Stimulated activated CD4-positive, alpha-beta T cell treated with anti-CD3 and anti-CD28 coated beads, Interleukin-1b, Interleukin-23, amount 100 ng/mL, for 24 hours (primary cell): ENCODE measurements at regions not wholly inside any gene's neighbourhood (a gene's known extent, or its start where the extent isn't known, plus 50 kb on each side); places are given as distances from the start of the nearest gene placed in this dataset.

Experiments
- DNase-seq, 4 experiments: peaks; one replicate each; pipeline ENCODE4 v3.0.0-alpha.2; 2020; ENCODE audit warnings: low read depth in 4 of 4, low spot score in 1 of 4

GRCh38 chr4:180727478-180727877, 1515.7 kb upstream of the TENM3 start:
- DNase-seq, result no peak

- DNase-seq, result no peak
Measured at GRCh38 chr4:180734753-180735432, 1508.3 kb upstream of the TENM3 start.

GRCh38 chr4:180741703-180742102, 1501.5 kb upstream of the TENM3 start:
- DNase-seq, result no peak

DNA sequence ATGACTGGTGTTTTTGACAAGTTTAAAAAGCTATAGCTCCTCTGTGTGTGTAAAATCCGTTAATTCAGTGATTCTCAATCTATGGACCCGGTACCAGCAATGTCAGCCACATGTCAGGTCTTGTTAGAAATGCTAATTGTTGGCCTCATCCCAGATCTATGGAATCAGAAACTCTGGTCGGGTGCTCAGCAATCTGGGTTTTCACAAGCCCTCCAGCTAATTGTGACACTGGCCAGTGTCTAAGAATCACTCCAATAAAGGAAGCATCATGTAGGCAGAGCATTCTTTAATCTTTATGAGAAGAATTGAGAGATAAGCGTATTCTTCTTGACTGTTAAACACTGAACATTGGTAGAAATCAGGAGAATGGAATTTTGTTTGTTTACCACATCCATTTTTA, 1498.2 kb upstream of the TENM3 start:
- DNase-seq, result no peak

DNA sequence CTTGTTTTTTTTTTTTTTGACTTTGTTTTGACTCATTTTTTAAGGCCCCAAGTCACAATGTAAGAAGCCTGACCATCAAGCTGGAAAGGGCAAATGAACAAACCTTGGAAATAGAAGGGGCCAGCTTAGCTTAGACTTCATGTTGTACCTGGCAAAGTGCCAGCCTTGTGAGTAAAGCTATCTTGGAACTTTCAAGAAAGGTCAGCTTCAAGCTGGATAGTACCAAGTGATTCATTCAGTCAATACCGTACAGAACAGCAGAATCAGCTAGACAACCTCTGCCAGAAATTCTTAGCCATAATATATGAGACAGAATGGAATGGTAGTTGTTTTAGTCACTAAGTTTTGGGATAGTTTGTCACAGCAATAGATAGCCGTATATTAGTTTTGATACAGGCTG, 1492.2 kb upstream of the TENM3 start:
- DNase-seq, result no peak

DNA sequence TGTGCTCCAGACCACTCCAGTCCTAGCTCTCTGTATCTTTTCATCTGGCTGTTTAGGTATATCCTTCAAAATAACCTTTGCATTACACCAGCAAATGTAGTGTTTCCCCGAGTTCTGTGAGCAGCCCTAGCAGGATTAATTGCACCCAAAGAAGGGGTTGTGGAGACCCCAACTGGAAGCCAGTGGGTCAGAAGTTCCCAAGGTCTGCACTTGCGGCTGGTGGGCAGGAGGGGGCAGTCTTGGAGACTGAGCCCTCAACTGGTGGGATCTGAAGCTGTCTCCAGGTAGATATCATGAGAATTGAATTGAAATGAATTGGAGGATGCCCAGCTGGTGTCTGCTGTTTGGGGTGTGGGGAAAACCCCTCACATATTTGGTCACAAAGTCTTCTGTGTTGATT, 1485.3 kb upstream of the TENM3 start:
- no peak for DNase-seq

DNA sequence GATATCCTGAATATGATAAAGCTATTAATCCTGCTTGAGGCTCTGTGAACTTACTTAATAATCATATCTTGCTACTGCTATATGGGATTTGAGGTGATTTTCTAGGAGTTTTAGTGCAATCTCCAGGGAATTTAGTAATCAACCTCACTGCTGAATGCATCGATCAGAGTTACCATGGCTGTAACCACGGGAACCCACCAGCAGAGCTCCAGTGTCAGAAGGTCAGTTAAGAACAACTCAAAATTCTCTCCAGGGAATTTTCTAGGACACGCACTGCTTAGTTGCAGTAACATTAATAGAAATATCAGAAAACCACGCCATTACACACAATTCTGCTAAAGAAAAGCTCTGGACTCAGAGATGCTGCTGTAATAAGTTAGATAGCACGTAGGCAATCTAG, 1477.2 kb upstream of the TENM3 start:
- DNase-seq, result no peak

GRCh38 chr4:180766944-180767729, 1476.1 kb upstream of the TENM3 start:
- DNase-seq, result no peak

- DNase-seq, result no peak
Measured at GRCh38 chr4:180768610-180769009, 1474.6 kb upstream of the TENM3 start.

DNA sequence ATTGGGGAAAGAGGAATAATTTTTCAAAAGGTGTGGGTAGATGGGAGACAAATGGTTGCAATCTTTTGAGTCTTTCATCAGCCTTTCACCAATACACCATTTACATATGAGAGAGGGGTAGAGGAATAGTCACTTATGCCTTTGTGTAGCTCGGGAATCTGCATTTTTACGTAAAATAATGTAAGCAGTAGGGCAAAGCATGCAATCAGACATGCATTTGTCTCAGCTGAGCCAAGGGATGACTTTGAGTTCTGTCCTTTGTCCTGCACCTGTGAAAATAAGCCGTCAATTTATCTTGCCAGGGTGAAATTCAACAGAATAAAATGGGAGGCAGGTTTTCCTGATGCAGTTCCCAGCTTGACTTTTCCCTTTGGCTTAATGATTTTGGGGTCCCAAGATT, 1473.4 kb upstream of the TENM3 start:
- DNase-seq, result no peak

GRCh38 chr4:180770265-180770664, 1472.9 kb upstream of the TENM3 start:
- no peak for DNase-seq

DNA sequence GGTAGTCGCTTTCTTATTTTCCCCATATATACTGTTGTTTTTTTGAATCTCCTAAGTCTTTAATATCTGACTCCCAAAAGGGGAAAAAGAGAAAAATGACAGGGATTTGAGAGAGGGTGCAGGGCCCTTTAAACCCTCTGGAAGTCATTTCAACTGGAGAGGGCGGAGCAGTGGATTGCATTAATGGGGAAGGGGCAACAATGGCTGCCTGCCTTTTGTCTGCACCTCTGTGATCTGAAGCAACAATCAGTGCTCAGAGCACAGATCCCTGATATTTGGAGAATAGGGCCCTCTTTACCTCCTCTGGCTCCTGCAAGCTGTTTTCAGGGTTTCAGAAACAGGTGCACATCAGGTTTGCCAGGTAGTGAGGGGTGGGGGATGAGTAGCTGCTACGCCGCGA, 1458.3 kb upstream of the TENM3 start:
- DNase-seq, result no peak

- DNase-seq, result no peak
Measured at GRCh38 chr4:180788729-180789128, 1454.5 kb upstream of the TENM3 start.

- DNase-seq, result no peak
Measured at GRCh38 chr4:180789929-180790328, 1453.3 kb upstream of the TENM3 start.

GRCh38 chr4:180790471-180790870, 1452.7 kb upstream of the TENM3 start:
- DNase-seq, result no peak

- DNase-seq, result no peak
Measured at GRCh38 chr4:180792541-180792940, 1450.7 kb upstream of the TENM3 start.

DNA sequence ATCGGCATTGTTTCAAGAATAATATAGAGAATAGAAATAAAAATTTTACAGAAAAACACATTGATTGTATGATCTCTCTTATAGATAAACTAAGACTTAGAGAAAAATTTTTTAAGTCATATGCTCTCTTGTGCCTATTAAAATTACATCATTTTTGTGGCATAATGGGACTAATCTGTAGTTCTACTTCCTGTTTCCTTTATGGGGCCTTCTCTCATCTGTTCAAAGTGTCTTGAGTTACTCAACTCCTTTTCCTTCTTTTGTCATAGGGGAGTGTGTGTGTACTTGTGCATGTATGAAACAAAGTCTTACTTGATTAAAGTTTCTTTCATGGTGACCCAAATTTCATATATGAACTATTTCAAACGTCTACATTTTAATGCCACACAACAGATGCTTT, 1448.9 kb upstream of the TENM3 start:
- DNase-seq, result no peak

GRCh38 chr4:180798036-180798577, 1445.1 kb upstream of the TENM3 start:
- no peak for DNase-seq

GRCh38 chr4:180799798-180800197, 1443.4 kb upstream of the TENM3 start:
- DNase-seq, result no peak

DNA sequence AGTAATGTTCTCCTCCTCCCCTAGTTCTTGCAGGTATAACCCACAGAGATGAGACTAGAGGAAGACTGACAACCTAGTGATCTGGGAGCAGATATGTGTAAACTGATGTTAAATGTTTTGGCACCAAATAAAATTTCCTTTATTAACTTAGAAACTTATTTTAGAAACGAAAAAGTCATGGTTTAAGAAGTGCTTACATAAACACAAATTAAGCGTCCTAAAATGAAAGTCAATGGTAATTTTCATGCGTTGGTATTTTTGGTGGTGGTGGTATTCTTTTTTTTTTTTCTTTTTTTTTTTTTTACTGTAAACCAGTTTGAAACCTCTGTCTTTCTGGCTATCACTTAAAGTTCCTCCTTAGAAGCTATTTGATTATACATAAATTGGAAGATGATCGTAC, 1438.1 kb upstream of the TENM3 start:
- DNase-seq, result no peak

DNA sequence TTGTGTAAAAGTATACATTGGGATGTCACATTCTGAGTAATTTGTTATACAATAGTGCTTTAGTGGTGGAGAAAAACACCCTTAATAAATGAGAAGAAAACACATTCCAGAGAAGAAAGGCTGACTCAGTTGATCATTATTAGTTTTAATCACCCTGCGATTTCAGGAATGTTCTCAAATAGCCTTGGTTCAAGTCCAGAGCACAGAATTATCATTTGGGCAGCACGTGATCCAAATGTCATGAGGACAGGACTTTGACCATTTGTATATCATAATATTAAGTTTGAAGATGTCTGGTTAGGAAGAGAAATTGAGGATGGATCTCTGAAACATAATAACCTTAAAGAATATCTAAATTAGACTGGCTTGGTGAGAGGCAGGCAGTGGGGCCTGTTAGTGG, 1434.3 kb upstream of the TENM3 start:
- DNase-seq, result no peak

GRCh38 chr4:180809439-180809838, 1433.8 kb upstream of the TENM3 start:
- no peak for DNase-seq

GRCh38 chr4:180810581-180810980, 1432.6 kb upstream of the TENM3 start:
- no peak for DNase-seq
